Transverse colon (tissue), 4 donors: ENCODE measurements at regions not wholly inside any gene's neighbourhood (a gene's known extent, or its start where the extent isn't known, plus 50 kb on each side); places are given as distances from the start of the nearest gene placed in this dataset.

Source experiments
- DNase-seq: peaks from one replicate; pipeline ENCODE4 v3.0.0-alpha.2; 2019
- H3K27ac ChIP-seq, 4 donors: fragments of 200-600 bp; sonication (generic); 2 replicates each; pipeline ENCODE4 v1.5.1; 2016 to 2018; ENCODE audit warnings: inconsistent platforms in 4 of 4
- H3K27me3 ChIP-seq: fragments of 200-600 bp; sonication (generic); 2 replicates; pipeline ENCODE4 v1.5.1; 2017; ENCODE audit warnings: inconsistent platforms
- H3K36me3 ChIP-seq, 4 donors: fragments of 200-600 bp; sonication (generic); 2 replicates each; pipeline ENCODE4 v1.5.1; 2017 to 2019; ENCODE audit warnings: inconsistent platforms in 4 of 4
- H3K4me1 ChIP-seq, 4 donors: fragments of 200-600 bp; sonication (generic); 2 replicates each; pipeline ENCODE4 v1.5.1; 2017 to 2020; ENCODE audit warnings: inconsistent platforms in 4 of 4
- H3K4me3 ChIP-seq, 4 donors: fragments of 200-600 bp; sonication (generic); 1 replicate in 1 of 4; 2 replicates in 3 of 4; pipeline versions ENCODE4 v1.5.1 to v1.6.1; 2017 to 2019; ENCODE audit warnings: inconsistent platforms in 4 of 4
- H3K9me3 ChIP-seq, 2 donors: fragments of 200-600 bp; sonication (generic); 2 replicates each; pipeline ENCODE4 v1.5.1; 2017 to 2019; ENCODE audit warnings: inconsistent platforms in 2 of 2
- CTCF ChIP-seq, 5 experiments: fragments of 200-600 bp in 3 of 5; fragments of 450-650 bp in 2 of 5; sonication (generic) in 3 of 5; IDR thresholded peaks; 1 replicate in 2 of 5; 2 replicates in 3 of 5; pipeline ENCODE4 v1.5.1; 2016 to 2017; ENCODE audit warnings: antibody characterized with exemption in 5 of 5, inconsistent platforms in 3 of 5, mild to moderate bottlenecking in 2 of 5, moderate library complexity in 1 of 5
- EP300 ChIP-seq: sonication (generic); formaldehyde crosslinking; IDR thresholded peaks from one replicate; pipeline ENCODE4 v1.6.1; 2017; ENCODE audit warnings: antibody characterized with exemption, low read depth
- POLR2A ChIP-seq: fragments of 450-650 bp; IDR thresholded peaks from one replicate; pipeline ENCODE4 v1.6.1; 2016; ENCODE audit warnings: antibody characterized with exemption, mild to moderate bottlenecking, moderate library complexity
- POLR2AphosphoS5 ChIP-seq, 3 donors: sonication (generic); formaldehyde crosslinking; IDR thresholded peaks; one replicate each; pipeline ENCODE4 v1.6.1; 2016; ENCODE audit warnings: antibody characterized with exemption in 3 of 3
- WGBS, 2 donors: methylation state at CpG; one replicate each; pipeline ENCODE4 v1.1.5; 2018; ENCODE audit warnings: low coverage in 1 of 2; 5-methylcytosine and 5-hydroxymethylcytosine counted together
- in situ Hi-C, 4 donors: fragments of 200-750 bp; cut with MboI; loops; one replicate each; pipeline versions ENCODE4 v1.15.0 to v1.15.1; 2017; ENCODE audit warnings: low sequenced_read_pairs in 3 of 4, low pct_ligation_motif_present in 1 of 4, low pct_unique_long_range_greater_than_20kb in 1 of 4
- intact Hi-C: fragments of 100-400 bp; cut with DNase I; formaldehyde crosslinking; loops from one replicate; pipeline ENCODE4 v1.15.1; 2023; ENCODE audit warnings: low total_unique reads

- Histone ChIP-seq H3K27ac (no peak overlapping the region), H3K4me3 (no peak overlapping the region), H3K27me3 (no peaks in the 10 kb centered on the region), H3K36me3 (no peaks in the 10 kb centered on the region), H3K4me1 (no peaks in the 10 kb centered on the region), H3K9me3 (peaks cover 0 to 5% of the 10 kb centered on the region in 2 donors)
- TF ChIP-seq POLR2AphosphoS5 (IDR thresholded peaks at IDR 0.05) = no peak
- no peak for TF ChIP-seq CTCF (IDR thresholded peaks at IDR 0.05)
- no peak for TF ChIP-seq POLR2A
- in situ Hi-C loops (no loop called here), intact Hi-C loops (no loop called here)
- no peak for DNase-seq
Measured at GRCh38 chr7:16236381-16236780, 185.0 kb downstream of the CRPPA start.

- no peak for TF ChIP-seq EP300
- TF ChIP-seq CTCF (IDR thresholded peaks at IDR 0.05) = no peak
- TF ChIP-seq POLR2A = no peak
- TF ChIP-seq POLR2AphosphoS5 (IDR thresholded peaks at IDR 0.05) = no peak
- WGBS, 2 donors = 79 to 89% methylated on average over 5 of the region's 5 CpGs
- in situ Hi-C loops (no loop called here), intact Hi-C loops (no loop called here)
- Histone ChIP-seq H3K36me3 (no peaks in the 10 kb centered on the region), H3K4me3 (no peak overlapping the region), H3K9me3 (peaks cover 3 to 7% of the 10 kb centered on the region in 2 donors), H3K27ac (no peak overlapping the region), H3K27me3 (no peaks in the 10 kb centered on the region), H3K4me1 (no peaks in the 10 kb centered on the region)
- DNase-seq = no peak
Measured at GRCh38 chr7:16235147-16236114, 185.9 kb downstream of the CRPPA start.

DNA sequence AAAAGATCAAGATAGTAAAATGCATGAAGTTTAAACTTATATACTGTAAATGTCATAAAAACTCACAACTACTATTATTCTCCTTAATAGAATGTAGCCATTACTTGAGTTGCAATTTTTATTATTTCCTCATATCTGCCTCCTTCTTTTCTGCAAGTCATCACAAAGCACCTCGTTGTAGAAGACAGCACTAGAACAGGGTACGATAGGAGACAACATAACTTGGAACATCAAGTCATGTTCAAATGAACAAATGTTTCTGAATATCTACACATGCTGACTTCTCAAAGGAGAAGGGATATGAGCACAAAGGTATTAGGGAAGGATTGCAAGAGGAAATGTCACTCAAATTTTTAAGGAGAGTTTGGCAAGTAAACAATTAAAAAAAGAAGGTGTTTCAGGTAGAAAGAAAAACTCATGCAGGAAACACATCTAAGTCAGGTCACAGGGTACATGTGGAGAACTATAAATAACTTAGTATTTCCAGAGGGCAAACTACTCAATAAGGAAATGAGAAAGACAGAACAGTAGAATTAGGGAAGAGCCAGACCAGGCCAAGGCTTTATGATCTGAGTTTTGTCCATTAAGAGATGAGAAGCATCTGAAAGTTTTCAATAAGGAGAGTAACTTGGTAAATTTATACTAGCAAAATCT is 186.7 kb downstream of the CRPPA start:
- H3K9me3 ChIP-seq = peaks cover 11 to 15% of the 10 kb centered on the region in 2 donors
- in situ Hi-C loops = no loop called here
- intact Hi-C loops = no loop called here
- no peaks in the 10 kb centered on the region for H3K27me3 ChIP-seq
- TF ChIP-seq POLR2A (no peak), EP300 (no peak), POLR2AphosphoS5 (IDR thresholded peaks at IDR 0.05) (no peak), CTCF (IDR thresholded peaks at IDR 0.05) (no peak)
- no peak overlapping the region for H3K27ac ChIP-seq
- no peak for DNase-seq
- 65% methylated on average over 2 of the region's 2 CpGs for WGBS, 2 donors
- H3K36me3 ChIP-seq = no peaks in the 10 kb centered on the region
- H3K4me3 ChIP-seq = no peak overlapping the region
- H3K4me1 ChIP-seq = no peaks in the 10 kb centered on the region

GRCh38 chr7:16233517-16233916 is 187.8 kb downstream of the CRPPA start:
- TF ChIP-seq POLR2A = no peak
- no peak for TF ChIP-seq CTCF (IDR thresholded peaks at IDR 0.05)
- TF ChIP-seq POLR2AphosphoS5 (IDR thresholded peaks at IDR 0.05) = no peak
- no peak for TF ChIP-seq EP300
- Histone ChIP-seq H3K4me3 (no peak overlapping the region), H3K27me3 (no peaks in the 10 kb centered on the region), H3K9me3 (peaks cover 15 to 17% of the 10 kb centered on the region in 2 donors), H3K36me3 (no peaks in the 10 kb centered on the region), H3K27ac (no peak overlapping the region), H3K4me1 (no peaks in the 10 kb centered on the region)
- DNase-seq = no peak
- WGBS, 2 donors = 89 to 100% methylated on average over 2 of the region's 2 CpGs
- intact Hi-C loops = no loop called here
- in situ Hi-C loops = no loop called here
